Kidney epithelial cell (primary cell): ENCODE measurements at regions not wholly inside any gene's neighbourhood (a gene's known extent, or its start where the extent isn't known, plus 50 kb on each side); places are given as distances from the start of the nearest gene placed in this dataset.

ENCODE experiments used
- DNase-seq: peaks from one replicate; pipeline ENCODE4 v3.0.0-alpha.2; 2010; ENCODE audit warnings: low read depth
- H3K27me3 ChIP-seq: 2 replicates; pipeline ENCODE4 v1.6.0; 2011; ENCODE audit warnings: low read length; ENCODE audit not compliant: control insufficient read depth, insufficient read depth
- H3K36me3 ChIP-seq: 2 replicates; pipeline ENCODE4 v1.5.1; 2011; ENCODE audit warnings: low read length; ENCODE audit not compliant: control insufficient read depth, insufficient read depth
- H3K4me3 ChIP-seq: 2 replicates; pipeline ENCODE4 v1.5.1; 2011; ENCODE audit warnings: low read depth, mild to moderate bottlenecking, control low read depth, low read length
- CTCF ChIP-seq: IDR thresholded peaks from 2 replicates; pipeline ENCODE4 v1.5.1; 2011; ENCODE audit warnings: mild to moderate bottlenecking, moderate library complexity, low read length, control low read depth, inconsistent platforms; ENCODE audit not compliant: insufficient read depth, poor library complexity, severe bottlenecking

DNA sequence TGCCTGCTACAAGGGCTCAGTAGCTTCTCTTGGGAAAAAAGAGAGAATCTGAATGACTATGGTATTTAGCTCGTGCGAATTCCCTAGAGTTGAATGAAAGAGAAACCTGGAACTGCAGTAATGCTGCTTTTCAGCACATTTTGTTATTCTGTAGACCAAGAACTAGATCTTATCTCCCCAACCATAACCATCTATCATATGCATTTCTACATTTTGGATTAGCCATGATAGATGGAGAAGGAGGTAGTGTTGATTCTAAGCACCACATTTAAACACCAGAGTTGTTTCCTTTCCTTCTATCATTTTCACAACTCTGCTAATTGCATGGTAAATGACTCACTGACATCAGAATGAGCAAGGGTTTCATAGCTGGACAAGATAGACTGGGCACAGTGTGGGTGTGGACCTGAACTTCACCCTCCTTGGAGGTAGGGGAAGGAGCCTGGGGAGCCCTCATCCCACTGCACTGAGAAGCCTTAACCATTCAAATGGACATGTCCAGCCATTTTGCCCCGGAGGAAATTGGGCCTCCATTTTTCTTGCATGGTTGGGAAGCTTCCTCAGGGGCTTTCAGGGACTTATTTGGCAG, 55.3 kb upstream of the BMPER start:
- DNase-seq = no peak

GRCh38 chr7:33850768-33851167, 54.6 kb upstream of the BMPER start:
- Histone ChIP-seq H3K4me3 (no peak overlapping the region), H3K27me3 (no peaks in the 10 kb centered on the region), H3K36me3 (no peaks in the 10 kb centered on the region)
- DNase-seq = no peak
- no peak for TF ChIP-seq CTCF

More for the DNA sequence above, 55.3 kb upstream of the BMPER start:
- TF ChIP-seq CTCF = no peak
- no peak overlapping the region for H3K4me3 ChIP-seq
- H3K27me3 ChIP-seq = no peaks in the 10 kb centered on the region
- no peaks in the 10 kb centered on the region for H3K36me3 ChIP-seq

DNA sequence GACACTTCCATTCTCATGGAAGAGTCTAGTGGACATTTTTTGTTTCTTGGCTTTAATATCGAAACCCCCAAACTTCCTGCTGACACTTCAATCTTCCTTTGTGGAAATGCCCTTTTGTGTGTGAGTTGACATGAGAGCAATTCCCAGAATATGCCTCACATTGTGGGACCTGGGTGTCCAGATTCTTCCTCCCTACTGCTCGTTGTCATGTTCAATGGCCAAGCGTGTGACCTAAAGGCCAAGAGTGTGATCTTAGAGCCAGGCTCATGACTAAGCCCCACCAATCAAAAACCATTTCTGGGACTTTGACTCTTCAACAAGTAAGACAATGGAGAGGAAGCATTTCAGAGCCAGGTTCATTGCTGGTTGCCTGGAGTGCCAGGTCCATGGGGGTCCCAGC, 52.5 kb upstream of the BMPER start:
- no peak for DNase-seq
- Histone ChIP-seq H3K4me3 (no peak overlapping the region), H3K27me3 (no peaks in the 10 kb centered on the region), H3K36me3 (no peaks in the 10 kb centered on the region)
- no peak for TF ChIP-seq CTCF

- DNase-seq = no peak
- TF ChIP-seq CTCF = no peak
- Histone ChIP-seq H3K4me3 (no peak overlapping the region), H3K36me3 (no peaks in the 10 kb centered on the region), H3K27me3 (no peaks in the 10 kb centered on the region)
These were observed 51.8 kb upstream of the BMPER start for GRCh38 chr7:33853361-33854062.

DNA sequence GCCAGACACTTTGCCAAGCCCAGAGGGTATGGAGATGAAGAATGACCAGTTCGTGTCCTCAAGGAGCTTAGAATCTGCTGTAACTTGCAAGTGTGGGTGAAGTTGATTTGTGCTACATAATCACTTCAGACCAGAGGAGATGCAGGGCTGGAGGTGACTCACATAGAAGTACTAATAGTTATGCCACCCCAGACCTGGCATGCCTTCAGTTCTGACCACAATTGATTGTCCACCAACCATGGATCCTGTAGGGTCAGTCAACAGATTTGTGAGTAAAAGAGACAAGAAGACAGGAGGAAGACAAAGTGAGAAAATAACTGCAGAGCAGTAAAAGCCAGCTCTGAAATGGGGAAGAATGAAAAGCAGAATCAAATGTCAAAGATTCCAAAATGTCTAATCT, 51.2 kb upstream of the BMPER start:
- Histone ChIP-seq H3K36me3 (no peaks in the 10 kb centered on the region), H3K27me3 (no peaks in the 10 kb centered on the region), H3K4me3 (no peak overlapping the region)
- no peak for DNase-seq
- TF ChIP-seq CTCF = no peak
